Esophagus muscularis mucosa (tissue), 3 donors: ENCODE measurements at regions not wholly inside any gene's neighbourhood (a gene's known extent, or its start where the extent isn't known, plus 50 kb on each side); places are given as distances from the start of the nearest gene placed in this dataset.

Experiments used
- POLR2A ChIP-seq: fragments of 450-650 bp; IDR thresholded peaks from one replicate; pipeline ENCODE4 v1.6.1; 2017; ENCODE audit warnings: antibody characterized with exemption, moderate library complexity, mild to moderate bottlenecking, low read depth
- TF ChIP-seq, protein P1 (sequence below), 3 experiments: fragments of 200-600 bp in 2 of 3; fragments of 450-650 bp in 1 of 3; sonication (generic) in 2 of 3; IDR thresholded peaks; one replicate each; pipeline ENCODE4 v1.5.1; 2017 to 2019; ENCODE audit warnings: antibody characterized with exemption in 3 of 3, mild to moderate bottlenecking in 2 of 3, moderate library complexity in 1 of 3

DNA sequence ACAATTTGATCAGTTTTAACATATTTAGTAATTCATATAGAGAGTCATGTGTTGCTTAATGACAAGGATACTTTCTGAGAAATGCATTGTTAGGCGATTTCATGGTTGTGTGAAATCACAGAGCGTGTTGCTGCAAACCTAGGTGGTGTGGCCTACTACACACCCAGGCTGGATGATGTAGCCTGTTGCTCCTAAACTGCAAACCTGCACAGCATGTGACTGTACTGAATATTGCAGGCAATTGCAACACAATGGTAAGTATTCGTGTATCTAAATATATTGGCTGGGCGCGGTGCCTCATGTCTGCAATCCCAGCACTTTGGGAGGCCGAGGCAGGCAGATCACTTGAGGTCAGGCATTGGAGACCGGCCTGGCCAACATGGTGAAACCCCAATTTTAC, 73.7 kb upstream of the BAIAP2L1 start:
- TF ChIP-seq, protein P1, sequence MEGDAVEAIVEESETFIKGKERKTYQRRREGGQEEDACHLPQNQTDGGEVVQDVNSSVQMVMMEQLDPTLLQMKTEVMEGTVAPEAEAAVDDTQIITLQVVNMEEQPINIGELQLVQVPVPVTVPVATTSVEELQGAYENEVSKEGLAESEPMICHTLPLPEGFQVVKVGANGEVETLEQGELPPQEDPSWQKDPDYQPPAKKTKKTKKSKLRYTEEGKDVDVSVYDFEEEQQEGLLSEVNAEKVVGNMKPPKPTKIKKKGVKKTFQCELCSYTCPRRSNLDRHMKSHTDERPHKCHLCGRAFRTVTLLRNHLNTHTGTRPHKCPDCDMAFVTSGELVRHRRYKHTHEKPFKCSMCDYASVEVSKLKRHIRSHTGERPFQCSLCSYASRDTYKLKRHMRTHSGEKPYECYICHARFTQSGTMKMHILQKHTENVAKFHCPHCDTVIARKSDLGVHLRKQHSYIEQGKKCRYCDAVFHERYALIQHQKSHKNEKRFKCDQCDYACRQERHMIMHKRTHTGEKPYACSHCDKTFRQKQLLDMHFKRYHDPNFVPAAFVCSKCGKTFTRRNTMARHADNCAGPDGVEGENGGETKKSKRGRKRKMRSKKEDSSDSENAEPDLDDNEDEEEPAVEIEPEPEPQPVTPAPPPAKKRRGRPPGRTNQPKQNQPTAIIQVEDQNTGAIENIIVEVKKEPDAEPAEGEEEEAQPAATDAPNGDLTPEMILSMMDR (IDR thresholded peaks at IDR 0.05), result no peak
- TF ChIP-seq POLR2A, result no peak
